IPS-15b (cell line): ENCODE measurements at regions not wholly inside any gene's neighbourhood (a gene's known extent, or its start where the extent isn't known, plus 50 kb on each side); places are given as distances from the start of the nearest gene placed in this dataset.
A peak's percentile ranks its signal among the peaks of the same experiment; 100 is the strongest.

Experiments used
- H3K27me3 ChIP-seq: one replicate; pipeline ENCODE4 v1.6.1; 2013; ENCODE audit warnings: low read length; ENCODE audit not compliant: control insufficient read depth, insufficient read depth
- H3K36me3 ChIP-seq: one replicate; pipeline ENCODE4 v1.6.1; 2013; ENCODE audit warnings: low read length; ENCODE audit not compliant: control insufficient read depth, insufficient read depth
- H3K4me1 ChIP-seq: one replicate; pipeline ENCODE4 v1.6.1; 2013; ENCODE audit warnings: mild to moderate bottlenecking, low read length; ENCODE audit not compliant: control insufficient read depth, insufficient read depth
- H3K4me3 ChIP-seq: one replicate; pipeline ENCODE4 v1.5.1; 2013; ENCODE audit warnings: low read depth, low read length
- H3K9ac ChIP-seq: one replicate; pipeline ENCODE4 v1.6.1; 2013; ENCODE audit warnings: low read depth, mild to moderate bottlenecking, low read length
- H3K9me3 ChIP-seq: one replicate; pipeline ENCODE4 v1.6.1; 2013; ENCODE audit warnings: mild to moderate bottlenecking, low read length; ENCODE audit not compliant: control insufficient read depth, insufficient read depth

DNA sequence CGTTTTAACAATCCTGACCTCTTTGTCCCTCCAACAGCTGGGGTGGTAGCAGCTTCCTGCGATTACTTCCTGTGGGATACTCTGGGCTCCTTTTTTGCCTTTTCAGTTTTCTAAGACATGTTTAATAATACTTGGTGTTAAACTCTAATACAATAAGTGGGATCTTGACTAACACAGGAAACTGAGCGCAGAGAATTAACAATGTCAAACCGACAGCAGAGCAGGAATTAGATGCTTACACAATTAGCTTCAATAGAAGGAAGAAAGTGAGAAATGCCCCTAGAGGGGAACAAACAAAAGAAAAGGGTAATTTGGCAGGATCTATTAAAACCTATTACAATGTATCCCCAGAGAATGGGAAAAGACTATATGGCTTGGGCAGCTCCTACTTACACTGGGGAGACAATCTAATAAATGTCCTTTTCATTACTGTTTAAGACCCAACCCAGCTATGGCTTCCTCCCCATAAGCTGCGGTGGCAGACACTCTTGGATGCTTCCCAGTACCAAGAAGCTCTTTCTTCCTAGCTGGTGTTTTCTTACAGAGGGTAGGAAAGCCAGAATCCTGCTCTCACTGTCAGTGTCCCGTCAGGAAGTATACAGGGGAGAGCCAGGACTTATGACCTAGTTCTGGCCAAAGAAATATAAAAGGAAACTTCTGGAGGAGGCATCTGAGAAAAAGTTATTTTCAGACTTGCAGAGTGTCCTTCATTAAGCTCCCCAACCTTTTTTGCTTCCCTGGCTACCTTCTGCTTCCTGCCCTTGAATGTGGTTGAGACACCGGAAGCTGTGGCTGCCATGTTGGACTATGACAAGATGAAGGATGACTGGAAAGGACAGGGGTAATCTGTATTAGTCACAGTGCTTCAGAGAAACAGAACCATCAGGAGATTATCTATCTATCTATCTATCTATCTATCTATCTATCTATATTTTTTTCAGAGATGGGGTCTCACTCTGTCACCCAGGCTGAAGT, 194.1 kb upstream of the KBTBD8 start:
- H3K36me3 ChIP-seq, result no peaks in the 10 kb centered on the region
- no peaks in the 10 kb centered on the region for H3K4me1 ChIP-seq
- no peak overlapping the region for H3K9ac ChIP-seq
- H3K9me3 ChIP-seq, result no peaks in the 10 kb centered on the region
- H3K27me3 ChIP-seq, result no peaks in the 10 kb centered on the region
- no peak overlapping the region for H3K4me3 ChIP-seq

DNA sequence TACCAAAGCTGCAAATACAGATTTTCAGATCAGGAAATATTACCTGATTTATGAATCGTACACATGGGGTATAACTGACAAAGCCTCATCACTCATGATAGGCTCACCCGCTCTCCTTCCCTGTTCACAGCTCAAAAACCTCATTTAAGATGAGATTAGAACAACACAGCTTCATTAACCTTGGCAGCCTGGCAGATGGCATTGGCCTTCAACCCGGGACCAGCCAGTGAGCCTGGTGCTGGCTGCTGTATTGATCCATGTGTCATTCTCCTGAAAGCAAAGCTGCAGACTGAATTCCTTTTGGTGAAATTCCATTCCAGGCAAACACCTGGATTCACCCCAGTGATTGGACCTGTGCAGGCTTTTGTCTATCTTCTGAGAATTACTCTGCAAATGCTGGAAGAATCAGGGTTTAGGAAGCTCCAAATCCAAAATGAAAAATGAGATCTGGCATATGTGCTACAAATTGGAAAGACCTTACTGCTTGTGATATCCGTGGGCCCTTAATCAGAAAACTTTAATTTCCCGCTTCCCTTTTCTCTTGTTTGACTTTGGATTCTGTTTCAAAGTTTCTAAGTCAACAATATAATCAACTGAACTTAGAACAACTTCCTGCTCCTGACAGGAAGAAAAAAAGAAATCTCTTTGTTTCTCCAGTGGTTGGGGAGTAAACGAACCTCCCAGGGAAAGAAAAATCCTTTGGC, 189.1 kb upstream of the KBTBD8 start:
- Histone ChIP-seq H3K4me1 (no peaks in the 10 kb centered on the region), H3K4me3 (no peak overlapping the region), H3K9me3 (no peaks in the 10 kb centered on the region), H3K9ac (no peak overlapping the region), H3K36me3 (no peaks in the 10 kb centered on the region), H3K27me3 (no peaks in the 10 kb centered on the region)

DNA sequence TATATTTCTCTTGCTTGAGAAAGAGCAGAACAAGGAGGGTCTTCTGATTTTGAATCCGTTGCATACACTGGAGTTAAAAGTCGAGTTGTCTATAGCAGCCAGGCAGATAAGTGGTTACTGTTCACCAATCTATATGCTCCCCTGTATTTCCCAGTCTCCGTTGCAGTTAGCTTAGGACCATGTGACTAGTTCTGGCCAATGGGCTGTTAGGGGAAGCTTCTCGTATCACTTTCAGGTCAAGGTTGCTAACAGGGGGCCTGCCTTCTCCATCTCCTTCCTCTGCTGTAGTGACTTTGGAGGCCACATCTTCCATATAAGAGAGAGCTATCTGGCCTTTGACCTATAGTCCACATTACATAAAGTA, 188.5 kb upstream of the KBTBD8 start:
- no peak overlapping the region for H3K9ac ChIP-seq
- no peaks in the 10 kb centered on the region for H3K9me3 ChIP-seq
- no peak overlapping the region for H3K4me3 ChIP-seq
- H3K27me3 ChIP-seq, result no peaks in the 10 kb centered on the region
- no peaks in the 10 kb centered on the region for H3K36me3 ChIP-seq
- H3K4me1 ChIP-seq, result peaks cover under 1% of the 10 kb centered on the region

DNA sequence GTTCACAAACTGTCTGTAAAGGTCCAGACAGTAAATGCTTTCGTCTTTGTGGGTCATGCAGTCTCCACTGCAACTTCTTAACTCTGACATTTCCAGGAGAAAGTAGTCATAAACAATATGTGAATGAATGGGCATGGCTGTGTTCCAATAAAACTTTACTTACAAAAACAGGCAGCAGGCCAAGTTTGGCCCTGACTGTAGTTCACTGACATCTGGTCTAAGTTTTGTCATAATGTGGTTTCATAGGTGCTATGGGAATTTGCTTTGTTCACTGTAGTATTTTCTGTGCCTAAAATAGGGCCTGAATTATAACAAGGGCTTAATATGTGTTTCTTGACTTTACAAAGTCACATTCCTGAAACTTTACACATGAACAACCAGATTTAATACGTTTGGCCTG, 186.0 kb upstream of the KBTBD8 start:
- Histone ChIP-seq H3K36me3 (no peaks in the 10 kb centered on the region), H3K9ac (no peak overlapping the region), H3K4me3 (no peak overlapping the region), H3K27me3 (no peaks in the 10 kb centered on the region), H3K4me1 (peaks cover 10% of the 10 kb centered on the region), H3K9me3 (no peaks in the 10 kb centered on the region)

DNA sequence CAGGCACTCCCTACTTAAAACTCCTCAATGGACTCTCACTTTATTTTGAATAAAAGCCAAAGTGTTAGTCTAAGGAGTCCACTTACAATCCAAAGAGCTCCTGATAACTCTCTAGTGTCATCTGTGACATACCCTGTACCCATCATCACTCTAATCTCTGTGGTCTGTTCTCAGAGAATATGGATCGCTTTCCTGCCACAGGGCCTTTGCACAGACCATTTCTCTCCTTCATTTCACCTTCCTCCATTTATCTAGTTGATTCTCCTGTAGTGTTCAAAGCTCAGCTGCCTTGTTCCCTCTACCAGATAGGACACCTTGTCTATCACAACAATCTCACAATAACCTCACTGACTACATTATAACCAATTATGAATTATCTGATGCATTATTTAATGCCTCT, 185.4 kb upstream of the KBTBD8 start:
- Histone ChIP-seq H3K9ac (no peak overlapping the region), H3K4me3 (no peak overlapping the region), H3K4me1 (peaks cover 10% of the 10 kb centered on the region), H3K9me3 (no peaks in the 10 kb centered on the region), H3K36me3 (no peaks in the 10 kb centered on the region), H3K27me3 (no peaks in the 10 kb centered on the region)

DNA sequence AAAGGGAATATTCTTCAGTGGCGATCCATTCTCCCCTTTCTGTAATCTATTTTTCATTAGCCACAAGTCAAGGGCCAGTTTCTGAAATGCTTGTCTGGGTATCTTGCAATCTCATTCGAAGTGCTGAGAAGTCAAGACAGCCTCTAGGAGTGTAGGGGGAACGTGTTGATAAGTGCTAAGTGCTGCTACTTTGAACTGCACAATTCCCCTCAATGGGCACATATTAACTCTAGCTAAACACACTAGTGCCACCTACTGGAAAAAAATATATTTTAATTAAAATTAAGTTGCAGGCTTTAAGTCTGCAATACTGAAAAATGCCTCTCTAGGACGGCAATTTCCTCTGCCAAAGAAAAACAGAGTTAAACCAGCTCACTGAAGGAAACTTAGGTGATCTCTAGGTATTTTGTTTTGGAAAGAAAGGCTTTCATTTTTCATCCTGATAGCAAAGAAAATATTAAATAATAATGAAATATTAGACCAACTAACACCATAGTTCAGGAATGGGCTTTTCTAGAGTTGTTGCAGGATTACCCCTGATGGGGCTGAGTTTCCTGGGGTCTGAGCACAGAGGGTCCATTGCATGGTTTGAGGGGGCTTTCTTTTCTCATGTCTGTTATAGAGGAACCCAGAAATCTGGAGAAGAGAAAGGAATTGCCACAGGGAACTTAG, 181.9 kb upstream of the KBTBD8 start:
- H3K4me3 ChIP-seq, result no peak overlapping the region
- H3K4me1 ChIP-seq, result peaks cover 11% of the 10 kb centered on the region
- H3K9ac ChIP-seq, result peak overlapping the region; percentile 32
- H3K27me3 ChIP-seq, result no peaks in the 10 kb centered on the region
- no peaks in the 10 kb centered on the region for H3K9me3 ChIP-seq
- no peaks in the 10 kb centered on the region for H3K36me3 ChIP-seq

DNA sequence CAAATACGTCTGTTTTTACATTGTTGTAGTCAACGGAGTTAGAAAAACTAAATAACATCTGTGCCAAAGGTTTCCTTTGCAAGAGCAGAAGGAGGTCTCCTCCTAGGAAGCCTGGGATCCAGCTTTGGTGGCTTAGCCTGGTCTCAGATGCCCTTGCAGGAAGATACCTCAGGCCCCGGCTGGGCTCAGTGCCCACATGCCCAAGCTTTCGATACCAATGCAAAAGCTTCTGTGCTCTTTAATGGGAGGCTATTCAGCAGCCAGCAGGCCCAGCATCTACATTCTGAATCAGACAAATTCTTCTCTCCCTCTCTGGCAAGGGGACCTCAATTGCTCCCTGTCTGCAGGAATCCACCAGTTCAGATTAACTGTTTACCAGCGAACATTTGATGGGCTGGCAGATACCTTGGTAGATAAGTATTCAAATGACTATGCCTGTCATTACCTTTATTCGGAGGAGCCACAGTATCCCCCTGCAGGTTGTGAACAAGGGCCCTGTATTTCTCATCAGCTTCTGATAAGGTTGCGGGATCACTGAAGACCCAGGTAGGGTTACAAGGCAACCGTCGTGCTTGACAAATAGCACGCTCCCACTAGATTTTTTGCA, 180.1 kb upstream of the KBTBD8 start:
- Histone ChIP-seq H3K4me3 (no peak overlapping the region), H3K9me3 (no peaks in the 10 kb centered on the region), H3K27me3 (no peaks in the 10 kb centered on the region), H3K36me3 (no peaks in the 10 kb centered on the region), H3K9ac (no peak overlapping the region), H3K4me1 (peaks cover 11% of the 10 kb centered on the region)

DNA sequence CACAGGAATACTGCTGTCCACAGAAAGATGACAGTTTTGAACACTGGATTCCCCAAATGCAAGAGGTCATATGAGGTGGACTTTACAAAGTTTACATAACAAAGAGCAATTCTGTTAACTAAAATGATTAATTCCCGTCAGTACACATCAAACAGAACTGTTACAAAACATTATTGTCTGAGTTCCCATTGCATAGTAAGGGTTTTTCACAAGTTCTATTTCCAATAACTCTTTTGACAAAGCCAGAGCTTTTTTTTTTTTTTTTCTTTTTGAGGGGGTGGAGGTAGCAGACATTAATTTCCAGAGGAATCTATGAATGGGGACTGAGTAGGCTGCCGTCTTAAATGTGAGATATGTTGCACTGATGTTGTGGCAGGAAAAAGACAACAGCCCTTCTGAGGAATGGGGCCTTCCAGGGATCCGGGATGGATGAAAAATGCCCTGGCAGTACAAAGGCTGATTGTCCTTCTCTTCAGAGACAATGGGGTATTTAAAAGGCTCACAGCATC, 178.1 kb upstream of the KBTBD8 start:
- no peak overlapping the region for H3K4me3 ChIP-seq
- no peak overlapping the region for H3K9ac ChIP-seq
- no peaks in the 10 kb centered on the region for H3K9me3 ChIP-seq
- H3K27me3 ChIP-seq, result no peaks in the 10 kb centered on the region
- no peaks in the 10 kb centered on the region for H3K36me3 ChIP-seq
- peaks cover 6% of the 10 kb centered on the region for H3K4me1 ChIP-seq

DNA sequence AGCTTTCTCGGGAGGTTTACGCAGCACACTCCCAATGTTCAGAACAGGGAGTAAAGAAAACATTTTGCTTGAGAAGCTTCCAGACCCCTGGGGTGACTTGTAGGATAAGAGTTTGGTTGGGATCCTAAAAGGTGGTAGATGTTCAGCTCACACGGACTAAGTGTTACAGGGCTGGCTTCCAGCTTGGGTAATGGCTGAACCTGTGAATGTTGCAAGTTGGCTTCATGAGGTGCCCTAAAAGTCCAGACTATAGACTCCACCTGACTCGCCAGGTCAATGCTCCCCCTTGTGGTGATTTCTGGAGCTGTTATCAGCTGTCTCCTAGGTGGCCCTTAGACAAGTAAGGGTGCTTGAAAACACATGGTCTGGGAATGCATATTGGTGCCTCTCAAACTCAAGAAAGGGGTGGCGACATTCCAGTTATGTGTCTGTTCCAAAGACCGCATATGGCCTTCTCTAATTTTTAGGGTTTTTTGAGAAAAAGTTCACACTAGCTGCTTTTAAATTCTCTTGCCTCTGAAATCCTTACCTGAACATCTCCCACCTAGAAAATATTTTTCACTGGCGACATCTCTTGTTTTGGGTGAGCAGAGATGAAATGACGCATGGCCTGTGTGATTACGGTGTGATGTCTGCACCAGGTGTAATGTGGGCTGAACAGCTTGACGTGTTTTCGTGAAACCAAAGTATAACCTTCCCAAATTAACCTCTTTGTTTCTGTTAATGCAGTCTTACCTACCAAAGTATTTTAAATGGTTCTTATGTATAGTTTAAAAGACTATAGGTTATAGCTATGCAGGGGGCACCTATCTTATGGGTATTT, 175.7 kb upstream of the KBTBD8 start:
- Histone ChIP-seq H3K27me3 (no peaks in the 10 kb centered on the region), H3K4me1 (peaks cover 2% of the 10 kb centered on the region), H3K4me3 (no peak overlapping the region), H3K9ac (no peak overlapping the region), H3K9me3 (no peaks in the 10 kb centered on the region), H3K36me3 (no peaks in the 10 kb centered on the region)

DNA sequence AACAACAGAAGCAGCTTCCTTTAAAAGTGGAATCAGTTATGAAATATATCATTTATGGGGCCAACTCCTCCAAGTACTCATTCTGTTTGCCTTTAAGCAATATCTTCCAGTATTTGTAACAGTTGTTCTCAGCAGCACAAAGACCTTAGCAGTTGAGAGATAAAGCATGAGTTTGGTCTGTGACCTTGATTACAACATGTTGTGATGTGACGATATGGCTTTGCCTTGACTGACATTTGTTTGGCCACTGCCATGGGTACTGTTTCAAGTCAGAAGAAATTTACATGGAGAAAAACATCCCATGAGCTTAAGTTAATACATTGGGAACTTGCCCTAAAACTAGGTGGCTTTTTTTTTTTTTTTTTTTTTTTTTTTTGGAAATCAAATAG, 175.1 kb upstream of the KBTBD8 start:
- Histone ChIP-seq H3K4me3 (no peak overlapping the region), H3K9me3 (no peaks in the 10 kb centered on the region), H3K27me3 (no peaks in the 10 kb centered on the region), H3K9ac (no peak overlapping the region), H3K4me1 (peaks cover 2% of the 10 kb centered on the region), H3K36me3 (no peaks in the 10 kb centered on the region)

DNA sequence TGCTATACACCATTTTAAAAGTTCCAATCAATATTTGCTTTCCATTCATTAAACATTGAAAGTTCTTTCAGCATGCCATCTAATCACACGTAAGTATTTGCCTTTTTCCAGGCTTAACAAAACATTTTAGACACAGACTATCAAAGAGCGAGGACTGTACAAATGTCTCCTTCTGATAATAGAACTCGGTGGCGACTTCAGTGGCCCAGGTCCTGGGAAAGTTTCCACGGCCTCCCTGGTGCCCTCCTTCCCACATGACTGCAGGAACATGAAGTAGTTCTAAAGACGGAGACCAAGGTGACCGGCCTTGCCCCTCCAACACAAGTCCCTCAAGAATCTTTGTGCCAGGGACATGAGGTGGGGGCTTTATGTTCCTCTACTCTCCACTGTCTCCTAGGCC, 174.6 kb upstream of the KBTBD8 start:
- Histone ChIP-seq H3K36me3 (no peaks in the 10 kb centered on the region), H3K4me1 (no peaks in the 10 kb centered on the region), H3K27me3 (no peaks in the 10 kb centered on the region), H3K9me3 (no peaks in the 10 kb centered on the region), H3K4me3 (no peak overlapping the region), H3K9ac (no peak overlapping the region)
